ENCODE measurements at regions not wholly inside any gene's neighbourhood (a gene's known extent, or its start where the extent isn't known, plus 50 kb on each side); places are given as distances from the start of the nearest gene placed in this dataset.
"Not testable (repeated sequence)": the region's sequence is repeated elsewhere in the genome, so short reads cannot be mapped to it uniquely, and the experiment has no call there.

DNA sequence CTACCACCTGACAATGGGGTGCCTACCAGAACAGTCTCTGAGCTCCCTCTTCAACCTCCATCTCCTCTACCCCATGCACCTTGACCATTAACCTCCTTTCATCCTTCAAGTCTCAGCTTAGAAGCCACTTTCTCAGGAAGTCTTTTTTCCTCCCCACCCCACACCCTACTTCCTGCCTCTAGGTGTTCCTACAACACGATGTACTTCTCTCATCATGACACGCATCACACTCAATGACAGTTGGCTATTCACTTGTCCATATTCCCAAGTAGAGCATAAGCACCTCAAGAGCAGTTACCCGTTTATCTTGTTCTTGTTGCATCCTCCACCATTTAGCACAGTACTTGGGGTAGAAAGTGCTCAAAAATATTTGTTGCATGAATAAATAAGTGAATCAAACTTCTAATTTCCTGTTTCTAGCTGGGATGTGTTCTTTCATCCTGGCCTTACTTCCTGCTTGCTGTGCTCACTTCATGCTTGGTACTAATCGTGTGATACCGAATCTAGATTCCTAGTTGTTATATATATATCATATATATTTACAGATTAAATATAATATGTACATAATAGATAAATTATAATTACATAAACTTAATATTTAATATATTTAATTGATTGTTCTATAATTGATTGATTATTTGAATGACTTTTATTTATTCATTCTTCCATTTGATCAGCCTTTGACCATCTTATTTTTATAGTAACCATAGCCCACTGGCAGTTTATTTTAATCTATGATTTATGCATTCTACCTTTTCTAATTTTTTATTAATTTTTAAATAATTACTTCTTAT lies 177.5 kb upstream of the TMEM45B start:
- DNase-seq = no peak

DNA sequence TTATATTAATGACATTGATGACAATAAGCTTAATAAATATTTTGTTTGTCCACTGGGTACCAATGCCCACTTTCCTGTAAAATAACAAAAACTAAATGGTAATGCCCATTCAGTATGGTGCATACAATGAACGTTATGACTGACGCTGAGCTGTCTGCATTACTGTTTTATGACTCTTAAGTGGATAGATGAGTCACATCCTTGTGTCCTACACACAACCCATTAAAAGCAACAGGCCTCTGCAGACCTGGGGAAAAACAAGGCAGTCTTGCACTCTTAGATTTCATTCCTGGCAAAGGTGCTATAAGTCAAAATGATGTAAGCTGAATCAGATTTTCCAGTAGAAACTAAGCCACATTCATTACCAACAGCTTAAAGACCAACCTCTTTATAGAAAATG lies 176.3 kb upstream of the TMEM45B start:
- peak; percentile 52 for DNase-seq

- DNase-seq = no peak
These were observed 175.0 kb upstream of the TMEM45B start for GRCh38 chr11:129640671-129641070.

DNA sequence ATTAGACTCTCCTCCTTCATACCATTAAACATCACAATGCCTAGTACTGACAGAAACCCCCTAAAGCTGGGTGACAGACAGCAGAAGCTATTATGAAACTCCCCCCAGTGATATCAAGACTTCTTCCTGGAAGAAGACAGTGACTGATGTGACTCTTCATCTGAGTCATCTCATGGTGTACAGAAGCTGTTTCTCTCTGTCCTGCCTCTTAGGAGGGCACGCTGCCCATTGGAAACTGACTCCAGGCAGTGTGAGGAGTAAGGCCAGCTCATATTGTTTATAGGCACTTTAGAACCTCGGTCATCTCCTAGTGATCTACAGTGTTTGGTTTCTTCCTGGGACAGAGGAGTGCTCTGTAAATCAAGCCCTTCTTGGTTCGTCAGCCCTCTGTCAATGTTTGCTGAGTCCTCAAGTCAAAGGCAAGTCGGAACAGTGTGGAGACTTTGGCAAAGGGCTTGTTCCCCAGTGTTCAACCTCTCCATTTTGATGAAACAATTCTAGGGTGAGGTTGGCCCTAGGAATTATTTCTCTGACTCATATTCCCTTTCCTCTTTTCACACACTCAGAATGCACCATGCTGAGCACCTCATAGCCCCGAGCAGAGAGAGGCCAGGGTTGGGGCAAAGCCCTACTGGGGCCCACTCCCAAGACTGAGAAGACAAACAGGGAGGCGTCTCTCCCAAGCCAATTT lies 172.5 kb upstream of the TMEM45B start:
- peak; percentile 13 for DNase-seq

- no peak for DNase-seq
These were observed 171.3 kb upstream of the TMEM45B start for GRCh38 chr11:129644326-129644725.

DNA sequence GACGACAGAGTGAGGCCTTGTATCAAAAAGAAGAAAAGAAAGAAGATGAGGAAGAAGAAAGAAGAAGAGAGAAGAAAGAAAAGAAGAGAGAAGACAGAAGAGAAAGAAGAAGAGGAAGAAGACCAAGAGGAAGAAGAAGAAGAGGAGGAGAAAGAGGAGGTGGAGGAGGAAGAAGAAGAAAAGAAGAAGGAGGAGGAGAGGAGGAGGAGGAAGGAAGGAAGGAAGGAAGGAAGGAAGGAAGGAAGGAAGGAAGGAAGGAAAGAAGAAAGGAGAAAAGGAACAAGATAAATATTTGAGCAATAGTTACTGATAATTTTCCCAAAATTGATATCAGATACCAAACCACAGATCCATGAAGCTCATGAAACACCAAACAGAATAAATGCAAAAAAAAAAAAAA lies 169.7 kb upstream of the TMEM45B start:
- no peak for DNase-seq

GRCh38 chr11:129650044-129650443 lies 165.6 kb upstream of the TMEM45B start:
- not testable (repeated sequence) for DNase-seq

GRCh38 chr11:129652835-129653234 lies 162.8 kb upstream of the TMEM45B start:
- no peak for DNase-seq

GRCh38 chr11:129655247-129655832 lies 160.3 kb upstream of the TMEM45B start:
- no peak for DNase-seq

DNA sequence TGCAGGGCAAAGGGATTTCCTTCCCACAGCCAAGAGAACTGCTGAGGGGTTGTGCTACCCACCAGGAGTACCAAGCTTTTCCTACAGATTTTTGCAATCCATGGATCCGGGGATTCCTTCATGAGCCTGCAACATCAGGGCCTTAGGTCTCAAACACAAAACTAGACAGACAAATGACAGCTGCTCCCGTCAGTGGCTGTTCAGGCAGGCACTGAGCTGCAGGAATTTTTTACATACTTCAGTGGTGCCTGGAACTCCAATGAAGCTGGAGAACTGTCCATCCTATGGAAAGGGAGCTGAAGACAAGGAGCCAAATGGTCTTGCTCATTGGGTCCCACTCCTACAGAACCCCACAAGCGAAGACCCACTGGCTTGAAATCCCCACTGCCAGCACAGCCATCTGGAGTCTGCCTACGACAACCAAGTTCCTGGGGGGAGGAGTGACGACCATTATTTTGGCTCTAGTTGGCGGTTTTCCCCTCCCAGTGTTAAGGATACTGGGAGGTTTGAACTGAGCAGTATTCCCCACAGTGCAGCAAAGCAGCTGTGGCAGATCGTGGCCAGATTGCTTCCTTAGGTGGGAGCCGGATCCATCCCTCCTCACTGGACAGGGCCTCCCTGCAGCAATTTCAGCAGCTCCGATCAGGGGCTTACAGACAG lies 157.7 kb upstream of the TMEM45B start:
- DNase-seq = no peak

- DNase-seq = no peak
These were observed 157.2 kb upstream of the TMEM45B start for GRCh38 chr11:129658526-129658867.

DNA sequence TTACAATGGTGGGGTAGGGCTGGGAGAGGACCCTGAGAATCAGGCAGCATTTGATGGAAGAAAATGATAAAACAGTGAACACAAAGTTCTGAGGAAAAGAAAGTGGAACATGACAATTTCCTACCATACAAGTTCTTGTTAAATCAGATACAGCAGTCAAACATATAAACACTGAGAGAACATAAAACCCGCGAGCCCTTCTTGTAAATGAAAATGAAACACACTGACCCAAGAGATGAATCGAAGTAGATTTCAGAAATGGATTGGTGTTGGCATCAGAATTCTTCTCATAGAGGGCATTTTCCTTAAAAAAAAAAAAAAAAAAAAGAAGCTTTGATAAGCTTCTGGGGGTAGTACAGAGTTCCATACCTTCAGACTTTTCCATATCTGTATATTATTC lies 134.7 kb upstream of the TMEM45B start:
- DNase-seq = no peak

DNA sequence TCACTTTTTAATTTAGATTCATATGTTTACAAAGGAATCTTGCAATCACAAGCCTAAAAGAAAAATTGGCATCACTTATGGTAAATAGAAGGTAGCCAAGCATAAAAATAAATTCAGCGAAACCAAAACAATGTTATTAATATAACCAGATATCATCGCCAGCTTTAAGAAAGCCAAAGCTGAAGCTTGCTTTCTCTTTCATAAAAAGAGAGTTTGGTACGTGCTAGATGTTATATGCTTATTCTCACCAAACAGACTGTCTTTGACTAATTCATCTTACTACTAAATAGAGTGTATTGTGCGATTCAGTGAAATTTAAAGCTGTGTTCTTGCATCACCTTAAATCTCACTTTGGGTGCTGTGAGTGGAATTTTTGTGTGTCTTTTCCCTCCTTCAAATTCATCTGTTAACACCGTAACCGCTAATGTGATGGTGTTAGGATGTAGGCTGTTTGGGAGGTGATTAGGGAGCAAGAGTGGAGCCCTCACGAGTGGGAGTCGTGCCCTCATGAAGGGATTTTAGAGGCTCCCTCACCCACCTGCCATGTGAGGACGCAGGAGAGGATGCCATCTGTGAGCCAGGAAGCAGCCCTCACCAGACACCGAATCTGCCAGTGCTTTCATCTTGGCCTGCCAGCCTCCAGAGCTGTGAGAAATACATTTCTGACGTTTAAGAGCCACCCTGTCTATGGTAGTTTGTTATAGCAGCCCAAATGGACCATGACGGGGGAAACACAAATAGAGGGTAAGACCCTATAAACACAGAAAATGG lies 134.1 kb upstream of the TMEM45B start:
- no peak for DNase-seq

DNA sequence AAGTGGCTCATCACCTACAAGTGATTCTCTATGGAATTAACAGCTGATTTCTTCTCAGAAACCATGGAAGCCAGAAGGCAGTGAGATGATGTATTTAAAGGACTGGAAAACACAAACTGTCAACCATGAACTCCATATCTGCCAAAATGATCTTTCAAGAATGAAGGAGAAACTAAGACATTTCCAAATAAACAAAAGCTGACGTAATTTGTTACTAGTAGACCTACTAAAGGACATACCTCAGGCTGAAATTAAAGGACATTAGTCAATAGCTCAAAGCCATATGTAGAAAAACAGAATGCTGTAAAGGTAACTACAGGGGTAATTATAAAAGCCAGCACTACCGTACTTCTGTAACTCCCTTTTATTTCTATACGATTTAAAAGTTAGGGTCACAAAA lies 129.4 kb upstream of the TMEM45B start:
- DNase-seq = no peak

GRCh38 chr11:129691142-129691541 lies 124.5 kb upstream of the TMEM45B start:
- DNase-seq = no peak

GRCh38 chr11:129694538-129694937 lies 121.1 kb upstream of the TMEM45B start:
- DNase-seq = no peak

GRCh38 chr11:129694966-129695365 lies 120.7 kb upstream of the TMEM45B start:
- no peak for DNase-seq

GRCh38 chr11:129695571-129696308 lies 119.9 kb upstream of the TMEM45B start:
- peak; percentile 70 for DNase-seq

DNA sequence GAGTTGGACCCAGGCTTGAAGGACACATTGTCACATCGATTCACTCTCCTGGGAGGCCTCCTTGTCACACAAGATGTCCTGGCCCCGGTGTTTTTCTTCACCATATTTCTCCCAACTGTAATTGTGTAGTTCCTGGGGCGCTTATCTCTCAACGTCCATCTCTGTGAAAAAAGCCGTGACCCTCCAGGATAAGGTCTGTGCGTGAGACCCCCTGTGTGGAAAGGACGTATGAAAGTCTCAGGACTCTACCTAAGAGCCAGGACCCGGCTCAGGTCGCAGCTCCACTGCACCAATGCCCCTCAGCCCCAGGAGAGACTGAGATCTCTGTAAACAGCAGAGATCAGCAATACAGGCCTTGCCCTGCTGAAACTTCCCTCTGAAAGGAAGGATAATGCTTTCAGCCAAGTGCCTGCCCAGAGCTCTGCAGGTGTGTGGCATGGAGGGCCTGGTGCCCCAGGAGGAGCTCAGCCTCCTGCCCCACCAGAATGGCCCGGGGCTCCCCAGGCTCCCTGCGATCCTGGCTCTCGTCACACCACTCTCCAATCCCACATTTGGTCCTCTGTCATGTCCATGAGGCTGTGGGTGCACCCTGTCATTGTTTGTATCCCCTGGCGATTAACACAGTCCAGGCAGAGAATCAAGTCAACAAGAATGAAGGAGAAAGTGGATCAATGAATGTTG lies 119.2 kb upstream of the TMEM45B start:
- no peak for DNase-seq

DNA sequence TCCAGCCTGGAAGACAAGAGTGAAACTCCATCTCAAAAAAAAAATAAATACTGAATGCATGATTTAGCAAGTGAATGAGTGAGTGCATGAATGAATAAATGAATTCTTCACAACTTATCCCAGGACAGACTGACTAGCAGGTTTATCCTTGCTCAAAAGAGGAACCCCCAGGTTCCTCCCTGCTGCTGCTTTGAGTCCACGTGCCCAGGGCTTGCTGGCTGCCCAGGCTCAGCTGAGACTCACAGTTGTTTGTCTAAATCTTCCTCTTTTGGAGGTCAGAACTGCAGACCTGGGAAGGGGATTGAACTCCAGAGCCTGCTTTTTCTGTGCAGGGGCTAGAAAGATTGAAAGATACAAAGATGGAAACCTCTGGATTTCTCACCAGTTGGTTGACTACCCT lies 117.4 kb upstream of the TMEM45B start:
- DNase-seq = no peak

DNA sequence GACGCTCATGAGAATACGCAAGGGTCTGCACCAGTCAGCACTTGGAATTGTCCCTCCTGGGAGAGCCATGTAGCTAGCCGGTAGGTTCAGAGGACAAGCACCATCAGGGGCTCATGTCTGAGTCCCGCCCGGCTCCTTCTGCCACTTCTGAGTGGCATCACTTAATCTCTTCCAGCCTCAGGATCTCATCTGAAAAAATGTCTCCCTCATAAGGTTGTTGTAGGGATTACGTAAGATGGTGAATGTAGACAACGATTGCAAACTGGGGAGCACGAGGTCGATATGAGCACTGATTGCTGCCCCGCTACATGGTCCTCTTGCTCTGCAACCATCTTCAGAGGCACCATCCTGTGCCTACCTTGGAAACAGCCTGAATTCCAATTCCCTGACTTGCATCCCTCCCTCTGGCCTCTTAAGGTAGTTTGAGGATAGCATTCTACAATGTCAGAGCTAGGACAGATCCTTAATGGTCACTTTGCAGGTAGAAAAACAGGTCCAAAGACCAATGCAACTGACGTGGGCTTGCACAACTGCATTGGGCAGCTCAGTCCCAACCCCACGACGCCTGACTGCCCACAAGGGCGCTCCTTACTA lies 115.8 kb upstream of the TMEM45B start:
- no peak for DNase-seq

Data from stimulated activated CD4-positive, alpha-beta T cell treated with anti-CD3 and anti-CD28 coated beads, Interleukin-4, amount 100 ng/mL, for 24 hours (primary cell).